BE2C (cell line): ENCODE measurements at regions not wholly inside any gene's neighbourhood (a gene's known extent, or its start where the extent isn't known, plus 50 kb on each side); places are given as distances from the start of the nearest gene placed in this dataset.
"Not testable (repeated sequence)": the region's sequence is repeated elsewhere in the genome, so short reads cannot be mapped to it uniquely, and the experiment has no call there.

ENCODE experiments used
- DNase-seq: peaks from one replicate; pipeline ENCODE4 v3.0.0-alpha.2; 2020
- H3K27me3 ChIP-seq: fragments of 250-450 bp; sonication (Bioruptor Pico); 2 replicates; pipeline ENCODE4 v1.5.1; 2020; ENCODE audit warnings: mild to moderate bottlenecking
- H3K36me3 ChIP-seq: fragments of 250-450 bp; sonication (Bioruptor Pico); 2 replicates; pipeline ENCODE4 v1.5.1; 2020; ENCODE audit warnings: mild to moderate bottlenecking
- H3K4me1 ChIP-seq: fragments of 250-450 bp; sonication (Bioruptor Pico); 2 replicates; pipeline ENCODE4 v1.5.1; 2020
- H3K4me3 ChIP-seq: 2 replicates; pipeline ENCODE4 v1.5.1; 2011; ENCODE audit warnings: low read depth, low read length
- H3K9me3 ChIP-seq: fragments of 250-450 bp; sonication (Bioruptor Pico); 2 replicates; pipeline ENCODE4 v1.5.1; 2020
- CTCF ChIP-seq: IDR thresholded peaks from 2 replicates; pipeline ENCODE4 v1.5.1; 2012; ENCODE audit warnings: mild to moderate bottlenecking, low read depth, low read length

GRCh38 chr20:8996817-8997512, 71.9 kb upstream of the PLCB4 start:
- Histone ChIP-seq H3K9me3 (no peaks in the 10 kb centered on the region), H3K4me1 (peaks cover 16% of the 10 kb centered on the region), H3K36me3 (no peaks in the 10 kb centered on the region), H3K27me3 (no peaks in the 10 kb centered on the region), H3K4me3 (no peak overlapping the region)
- TF ChIP-seq CTCF = no peak
- no peak for DNase-seq

GRCh38 chr20:8997701-8998117, 71.2 kb upstream of the PLCB4 start:
- Histone ChIP-seq H3K4me1 (peaks cover 16% of the 10 kb centered on the region), H3K27me3 (no peaks in the 10 kb centered on the region), H3K9me3 (no peaks in the 10 kb centered on the region), H3K4me3 (no peak overlapping the region), H3K36me3 (no peaks in the 10 kb centered on the region)
- TF ChIP-seq CTCF = no peak
- DNase-seq = no peak

- TF ChIP-seq CTCF = no peak
- no peaks in the 10 kb centered on the region for H3K36me3 ChIP-seq
- H3K9me3 ChIP-seq = no peaks in the 10 kb centered on the region
- no peak for DNase-seq
- H3K4me1 ChIP-seq = peaks cover 3% of the 10 kb centered on the region; the same call in 1 of the 2 replicates
- no peaks in the 10 kb centered on the region for H3K27me3 ChIP-seq
- H3K4me3 ChIP-seq = no peak overlapping the region
Observed at GRCh38 chr20:9011121-9011520, 57.8 kb upstream of the PLCB4 start.

GRCh38 chr20:9015232-9015983, 53.5 kb upstream of the PLCB4 start:
- not testable (repeated sequence) for H3K4me1 ChIP-seq, H3K4me3 ChIP-seq, H3K36me3 ChIP-seq, DNase-seq, H3K27me3 ChIP-seq, H3K9me3 ChIP-seq

GRCh38 chr20:9015984-9016324, 52.9 kb upstream of the PLCB4 start:
- TF ChIP-seq CTCF = no peak
- no peak for DNase-seq
- Histone ChIP-seq H3K4me3 (no peak overlapping the region), H3K27me3 (no peaks in the 10 kb centered on the region), H3K4me1 (peaks cover 5% of the 10 kb centered on the region; the same call in 1 of the 2 replicates), H3K9me3 (no peaks in the 10 kb centered on the region), H3K36me3 (no peaks in the 10 kb centered on the region)

- Histone ChIP-seq H3K36me3 (no peaks in the 10 kb centered on the region), H3K4me1 (peaks cover 15% of the 10 kb centered on the region), H3K4me3 (no peak overlapping the region), H3K27me3 (no peaks in the 10 kb centered on the region), H3K9me3 (no peaks in the 10 kb centered on the region)
- no peak for DNase-seq
- TF ChIP-seq CTCF = no peak
Observed at GRCh38 chr20:9018346-9018745, 50.5 kb upstream of the PLCB4 start.
